Activated T-cell treated with anti-CD3 and anti-CD28 coated beads, Interleukin-2, amount 50 U/mL, for 24 hours (primary cell): ENCODE measurements at regions not wholly inside any gene's neighbourhood (a gene's known extent, or its start where the extent isn't known, plus 50 kb on each side); places are given as distances from the start of the nearest gene placed in this dataset.
"Not testable (repeated sequence)": the region's sequence is repeated elsewhere in the genome, so short reads cannot be mapped to it uniquely, and the experiment has no call there.

Experiments
- DNase-seq: peaks from one replicate; pipeline ENCODE4 v3.0.0-alpha.2; 2020
- H3K27ac Mint-ChIP-seq: 2 replicates; pipeline ENCODE4 v1.8.0; 2020; ENCODE audit warnings: mild to moderate bottlenecking, mixed read lengths
- H3K27me3 Mint-ChIP-seq: 2 replicates; pipeline ENCODE4 v1.8.0; 2020; ENCODE audit warnings: mixed read lengths
- H3K36me3 Mint-ChIP-seq: 2 replicates; pipeline ENCODE4 v1.8.0; 2020; ENCODE audit warnings: low read depth, mixed read lengths
- H3K4me1 Mint-ChIP-seq: 2 replicates; pipeline ENCODE4 v1.8.0; 2020; ENCODE audit warnings: low read depth, mixed read lengths
- H3K4me3 Mint-ChIP-seq: 2 replicates; pipeline ENCODE4 v1.8.0; 2020; ENCODE audit warnings: mild to moderate bottlenecking, moderate library complexity, mixed read lengths
- H3K9me3 Mint-ChIP-seq: 2 replicates; pipeline ENCODE4 v1.8.0; 2020; ENCODE audit warnings: mixed read lengths

DNA sequence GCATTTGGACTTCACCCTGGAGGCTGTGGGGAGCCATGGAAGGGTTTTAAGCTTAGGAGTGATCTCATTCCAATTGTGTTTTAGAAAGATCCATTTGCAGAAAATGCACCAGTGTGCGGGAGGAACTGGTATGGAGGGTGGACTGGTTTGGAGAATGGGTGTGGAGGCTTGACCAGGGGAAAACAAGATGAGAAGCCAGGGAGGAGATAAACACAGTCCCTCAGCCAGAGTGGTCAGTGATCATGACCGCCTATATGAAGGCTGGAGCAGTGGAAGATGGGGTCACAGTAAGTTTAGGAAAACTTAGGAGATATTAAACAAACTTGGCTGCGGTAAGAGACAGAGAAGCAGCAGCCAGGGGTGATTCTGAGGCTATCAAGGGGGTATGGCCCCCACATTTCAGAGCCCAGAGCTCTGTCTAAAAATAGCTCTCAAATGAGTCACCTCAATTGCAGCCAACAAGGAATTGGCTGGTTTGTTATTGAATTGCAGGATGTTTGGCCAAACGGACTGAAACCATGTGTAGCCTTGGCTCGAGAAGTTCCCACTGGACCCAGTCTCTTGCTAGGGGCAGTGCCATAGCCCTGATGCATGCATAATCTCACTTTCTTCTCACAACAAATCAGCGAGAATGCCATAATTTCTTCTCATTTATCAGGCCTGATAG, 159.9 kb upstream of the TOP1 start:
- Mint-ChIP-seq H3K4me3 (no peak overlapping the region), H3K27ac (no peak overlapping the region), H3K27me3 (no peaks in the 10 kb centered on the region), H3K9me3 (no peaks in the 10 kb centered on the region), H3K4me1 (no peaks in the 10 kb centered on the region), H3K36me3 (no peaks in the 10 kb centered on the region)
- no peak for DNase-seq

GRCh38 chr20:40869218-40870147, 159.1 kb upstream of the TOP1 start:
- Mint-ChIP-seq H3K27me3 (no peaks in the 10 kb centered on the region), H3K4me1 (no peaks in the 10 kb centered on the region), H3K36me3 (no peaks in the 10 kb centered on the region), H3K9me3 (no peaks in the 10 kb centered on the region), H3K27ac (no peak overlapping the region), H3K4me3 (no peak overlapping the region)
- no peak for DNase-seq

GRCh38 chr20:40875116-40876085, 153.2 kb upstream of the TOP1 start:
- Mint-ChIP-seq H3K4me1 (no peaks in the 10 kb centered on the region), H3K27me3 (no peaks in the 10 kb centered on the region), H3K9me3 (no peaks in the 10 kb centered on the region), H3K27ac (no peak overlapping the region), H3K4me3 (no peak overlapping the region), H3K36me3 (no peaks in the 10 kb centered on the region)
- no peak for DNase-seq

GRCh38 chr20:40878099-40878498, 150.5 kb upstream of the TOP1 start:
- not testable (repeated sequence) for DNase-seq, H3K27me3 Mint-ChIP-seq, H3K27ac Mint-ChIP-seq, H3K4me3 Mint-ChIP-seq, H3K9me3 Mint-ChIP-seq, H3K36me3 Mint-ChIP-seq
- peaks cover 14% of the 10 kb centered on the region for H3K4me1 Mint-ChIP-seq

DNA sequence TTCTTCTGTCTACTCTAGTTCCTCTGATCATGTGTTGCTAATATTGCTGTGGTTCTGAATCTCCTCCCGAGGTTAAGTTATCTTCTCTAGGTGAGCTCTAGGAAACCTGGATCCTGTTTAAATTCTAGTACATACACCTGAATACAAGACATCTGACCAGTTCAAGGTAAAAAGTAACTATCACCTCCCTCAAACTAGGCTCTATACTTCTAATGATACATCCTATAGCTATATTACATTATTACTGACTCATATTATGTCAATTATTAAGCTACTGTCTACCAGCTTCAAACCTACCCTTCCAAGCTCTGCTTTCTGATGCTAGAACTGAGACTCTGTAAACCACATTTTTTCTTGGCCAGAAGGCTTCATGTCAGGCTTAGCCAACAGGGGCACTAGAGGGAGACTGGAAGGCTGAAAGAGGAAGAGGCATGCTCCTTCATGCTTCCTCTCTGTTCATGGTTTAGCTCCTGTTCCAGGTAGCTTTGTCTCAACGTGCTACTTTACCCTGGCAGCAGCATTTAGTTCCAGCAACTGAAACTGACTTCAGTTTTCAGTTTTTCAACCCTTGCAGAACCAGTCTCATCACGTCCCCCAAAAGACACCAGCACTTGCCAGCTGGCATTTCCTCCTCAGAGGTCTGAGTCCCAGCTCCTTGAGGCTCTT, 148.4 kb upstream of the TOP1 start:
- Mint-ChIP-seq H3K4me1 (peaks cover 19% of the 10 kb centered on the region), H3K27me3 (no peaks in the 10 kb centered on the region), H3K27ac (no peak overlapping the region), H3K9me3 (peaks cover 5% of the 10 kb centered on the region), H3K36me3 (peaks cover 3% of the 10 kb centered on the region), H3K4me3 (no peak overlapping the region)
- no peak for DNase-seq

GRCh38 chr20:40880729-40881109, 147.9 kb upstream of the TOP1 start:
- Mint-ChIP-seq H3K27me3 (no peaks in the 10 kb centered on the region), H3K9me3 (peaks cover 5% of the 10 kb centered on the region), H3K36me3 (peaks cover 3% of the 10 kb centered on the region), H3K4me1 (peaks cover 19% of the 10 kb centered on the region), H3K27ac (no peak overlapping the region), H3K4me3 (no peak overlapping the region)
- no peak for DNase-seq

DNA sequence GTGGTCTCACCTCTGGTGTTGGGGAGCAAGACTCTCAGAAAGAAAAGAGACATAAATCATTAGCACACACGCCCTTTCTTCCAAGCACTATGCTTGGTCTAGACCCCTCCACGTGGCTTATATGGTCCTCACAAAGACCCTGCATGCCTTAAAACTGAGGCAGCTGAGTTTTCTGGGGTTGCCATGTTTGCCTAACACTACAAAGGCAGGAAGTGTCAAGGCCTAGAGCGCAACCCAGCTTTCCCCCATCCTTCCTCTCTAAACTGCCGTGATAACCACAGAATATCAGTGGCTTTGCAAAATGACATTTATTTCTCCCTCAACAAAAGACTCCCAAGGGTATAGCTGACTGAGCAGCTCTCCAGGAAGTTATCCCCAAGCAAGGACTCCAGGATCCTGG, 146.5 kb upstream of the TOP1 start:
- H3K36me3 Mint-ChIP-seq = peaks cover 3% of the 10 kb centered on the region
- H3K27ac Mint-ChIP-seq = no peak overlapping the region
- no peaks in the 10 kb centered on the region for H3K27me3 Mint-ChIP-seq
- peaks cover 19% of the 10 kb centered on the region for H3K4me1 Mint-ChIP-seq
- DNase-seq = no peak
- no peak overlapping the region for H3K4me3 Mint-ChIP-seq
- H3K9me3 Mint-ChIP-seq = peaks cover 5% of the 10 kb centered on the region

- peaks cover 5% of the 10 kb centered on the region for H3K9me3 Mint-ChIP-seq
- H3K27me3 Mint-ChIP-seq = no peaks in the 10 kb centered on the region
- DNase-seq = no peak
- H3K4me3 Mint-ChIP-seq = no peak overlapping the region
- H3K36me3 Mint-ChIP-seq = peaks cover 3% of the 10 kb centered on the region
- H3K4me1 Mint-ChIP-seq = peaks cover 19% of the 10 kb centered on the region
- no peak overlapping the region for H3K27ac Mint-ChIP-seq
These were observed 145.5 kb upstream of the TOP1 start for GRCh38 chr20:40883097-40883496.

GRCh38 chr20:40887105-40887504, 141.5 kb upstream of the TOP1 start:
- H3K9me3 Mint-ChIP-seq = no peaks in the 10 kb centered on the region
- no peak overlapping the region for H3K4me3 Mint-ChIP-seq
- DNase-seq = no peak
- no peaks in the 10 kb centered on the region for H3K27me3 Mint-ChIP-seq
- H3K4me1 Mint-ChIP-seq = peaks cover 14% of the 10 kb centered on the region
- no peaks in the 10 kb centered on the region for H3K36me3 Mint-ChIP-seq
- H3K27ac Mint-ChIP-seq = no peak overlapping the region

DNA sequence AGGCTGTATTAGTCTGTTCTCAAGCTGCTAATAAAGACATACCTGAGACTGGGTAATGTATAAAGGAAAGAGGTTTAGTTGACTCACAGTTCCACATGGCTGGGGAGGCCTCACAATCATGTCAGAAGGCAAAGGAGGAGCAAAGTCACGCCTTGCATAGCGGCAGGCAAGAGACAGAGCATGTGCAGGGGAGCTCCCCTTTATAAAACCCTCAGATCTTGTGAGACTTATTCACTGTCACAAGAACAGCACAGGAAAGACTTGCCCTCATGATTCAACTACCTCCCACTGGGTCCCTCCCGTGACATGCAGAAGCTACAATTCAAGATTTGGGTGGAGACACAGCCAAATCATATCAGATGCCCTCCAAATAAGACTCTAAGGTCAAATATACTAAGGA, 139.4 kb upstream of the TOP1 start:
- H3K9me3 Mint-ChIP-seq, H3K27ac Mint-ChIP-seq, H3K27me3 Mint-ChIP-seq, DNase-seq, H3K4me1 Mint-ChIP-seq, H3K36me3 Mint-ChIP-seq, H3K4me3 Mint-ChIP-seq: not testable (repeated sequence)

DNA sequence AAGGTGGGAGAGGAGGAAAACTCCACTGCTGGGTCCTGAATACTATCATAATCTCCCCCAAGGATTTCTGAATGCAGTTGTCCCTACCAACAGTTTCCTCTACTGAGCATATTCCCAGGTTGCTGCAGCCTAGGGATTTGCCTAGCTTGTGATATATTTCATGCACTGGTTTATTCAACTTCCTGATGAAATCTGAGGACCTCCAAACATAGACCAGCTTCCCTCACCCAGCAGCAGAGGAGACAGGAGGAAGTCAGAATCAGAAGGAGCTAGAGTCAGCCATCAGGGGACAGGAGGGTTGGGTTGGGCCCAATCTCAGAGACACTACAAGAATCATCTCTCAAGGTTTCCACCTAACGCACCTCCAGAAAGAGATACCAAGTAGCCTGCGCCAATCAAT, 138.4 kb upstream of the TOP1 start:
- DNase-seq = no peak
- peaks cover 2% of the 10 kb centered on the region for H3K4me1 Mint-ChIP-seq
- no peaks in the 10 kb centered on the region for H3K36me3 Mint-ChIP-seq
- H3K27me3 Mint-ChIP-seq = no peaks in the 10 kb centered on the region
- H3K27ac Mint-ChIP-seq = no peak overlapping the region
- no peaks in the 10 kb centered on the region for H3K9me3 Mint-ChIP-seq
- no peak overlapping the region for H3K4me3 Mint-ChIP-seq

DNA sequence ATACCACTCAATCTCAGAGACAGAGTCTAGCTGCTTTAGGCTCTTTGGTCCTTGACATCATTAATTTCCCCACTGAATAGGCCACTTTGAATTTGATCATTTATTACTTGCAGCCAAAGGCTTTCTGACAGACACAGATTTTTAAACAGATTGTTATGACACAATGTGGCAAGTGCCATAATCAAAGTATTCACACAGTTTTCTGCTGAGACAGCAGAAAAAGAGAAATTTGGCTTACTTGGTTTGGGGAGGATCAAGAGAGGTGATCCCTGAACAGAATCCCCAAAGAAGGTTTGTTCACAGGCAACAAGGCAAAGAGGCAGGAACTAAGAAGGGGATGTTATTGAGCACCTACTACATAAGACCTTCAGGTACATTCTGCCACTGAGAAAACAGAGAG, 138.0 kb upstream of the TOP1 start:
- no peaks in the 10 kb centered on the region for H3K9me3 Mint-ChIP-seq
- no peak for DNase-seq
- H3K36me3 Mint-ChIP-seq = no peaks in the 10 kb centered on the region
- peaks cover 2% of the 10 kb centered on the region for H3K4me1 Mint-ChIP-seq
- H3K27ac Mint-ChIP-seq = no peak overlapping the region
- no peak overlapping the region for H3K4me3 Mint-ChIP-seq
- H3K27me3 Mint-ChIP-seq = no peaks in the 10 kb centered on the region

- no peak for DNase-seq
- no peak overlapping the region for H3K27ac Mint-ChIP-seq
- no peak overlapping the region for H3K4me3 Mint-ChIP-seq
- no peaks in the 10 kb centered on the region for H3K27me3 Mint-ChIP-seq
- no peaks in the 10 kb centered on the region for H3K36me3 Mint-ChIP-seq
- peaks cover 2% of the 10 kb centered on the region for H3K4me1 Mint-ChIP-seq
- no peaks in the 10 kb centered on the region for H3K9me3 Mint-ChIP-seq
These were observed 137.3 kb upstream of the TOP1 start for GRCh38 chr20:40891351-40891750.

- DNase-seq = no peak
- Mint-ChIP-seq H3K36me3 (no peaks in the 10 kb centered on the region), H3K9me3 (no peaks in the 10 kb centered on the region), H3K4me1 (peaks cover 2% of the 10 kb centered on the region), H3K27me3 (no peaks in the 10 kb centered on the region), H3K27ac (no peak overlapping the region), H3K4me3 (no peak overlapping the region)
These were observed 136.0 kb upstream of the TOP1 start for GRCh38 chr20:40892642-40893041.
